HepG2 (cell line): ENCODE measurements at regions not wholly inside any gene's neighbourhood (a gene's known extent, or its start where the extent isn't known, plus 50 kb on each side); places are given as distances from the start of the nearest gene placed in this dataset.

Source experiments
- ATAC-seq: fragments of 200-7000 bp; cut with Tn5 transposase; 3 replicates; pipeline ENCODE4 v1.9.1; 2020; ENCODE audit warnings: mild to moderate bottlenecking, moderate library complexity
- BruUV-seq: library from RNA; stranded (reverse); fragments of 400-500 nt; replicated peaks from 2 replicates; lab custom pipeline; 2021; lab: Mats Ljungman, UMichigan
- CTCF ChIA-PET: fragments of 300-600 bp; formaldehyde crosslinking; extraction: SDS; loops from one replicate; lab custom pipeline; 2021; ENCODE audit warnings: low total read pairs, inconsistent platforms, low intra/inter-chr PET ratio; lab: Yijun Ruan, JAX
- POLR2A ChIA-PET: fragments of 350-600 bp; sonication (Branson Sonifier 250); formaldehyde crosslinking; loops from one replicate; lab custom pipeline; 2020; ENCODE audit warnings: antibody characterized with exemption, inconsistent platforms; lab: Yijun Ruan, JAX
- DNase-seq: peaks from one replicate; pipeline ENCODE4 v3.0.0-alpha.2; 2015; ENCODE audit warnings: low spot score
- FAIRE-seq: peaks from 3 replicates; lab custom pipeline; 2011; peaks lifted over from hg19 to GRCh38; lab: Jason Lieb, UNC
- H2AFZ ChIP-seq: one replicate; pipeline ENCODE4 v1.6.1; 2011; ENCODE audit warnings: low read length, inconsistent platforms
- H3K27ac ChIP-seq: fragments of 300-600 bp; 3 replicates; pipeline ENCODE4 v1.8.0; 2011; ENCODE audit warnings: mixed run types, mild to moderate bottlenecking, mixed read lengths, low read length, inconsistent platforms; ENCODE audit not compliant: insufficient read depth; ENCODE audit errors: extremely low read length
- H3K27me3 ChIP-seq, 2 experiments: fragments of 200-600 bp in 1 of 2; 2 replicates in 1 of 2; 3 replicates in 1 of 2; pipeline versions ENCODE4 v1.6.0 to v1.8.0; 2011; ENCODE audit warnings: low read length in 2 of 2, mild to moderate bottlenecking in 2 of 2, moderate library complexity in 2 of 2, inconsistent platforms in 1 of 2; ENCODE audit not compliant: insufficient read depth in 2 of 2, control insufficient read depth in 1 of 2
- H3K36me3 ChIP-seq, 2 experiments: fragments of 200-600 bp in 1 of 2; replicated peaks in 1 of 2; 2 replicates in 1 of 2; 3 replicates in 1 of 2; pipeline versions ENCODE4 v1.5.1 to v1.8.0; 2011; ENCODE audit warnings: low read length in 2 of 2, inconsistent platforms in 1 of 2; ENCODE audit not compliant: insufficient read depth in 2 of 2, control insufficient read depth in 1 of 2
- H3K4me1 ChIP-seq: 2 replicates; pipeline ENCODE4 v1.5.1; 2012; ENCODE audit warnings: low read length, inconsistent platforms; ENCODE audit not compliant: insufficient read depth
- H3K4me2 ChIP-seq: 2 replicates; pipeline ENCODE4 v1.6.0; 2011; ENCODE audit warnings: low read depth, low read length, inconsistent platforms
- H3K4me3 ChIP-seq, 3 experiments: fragments of 200-600 bp in 1 of 3; sonication (generic), shearing (Covaris generic) in 1 of 3; replicated peaks in 1 of 3; 2 replicates each; pipeline ENCODE4 v1.5.1; 2011 to 2016; ENCODE audit warnings: low read length in 3 of 3, inconsistent platforms in 2 of 3, low read depth in 2 of 3, mild to moderate bottlenecking in 2 of 3, control low read depth in 1 of 3, mixed read lengths in 1 of 3; ENCODE audit not compliant: insufficient read depth in 1 of 3
- H3K79me2 ChIP-seq: one replicate; pipeline ENCODE4 v1.6.1; 2011; ENCODE audit warnings: low read length, inconsistent platforms; ENCODE audit not compliant: insufficient read depth
- H3K9ac ChIP-seq: 2 replicates; pipeline ENCODE4 v1.6.0; 2011; ENCODE audit warnings: mild to moderate bottlenecking, low read depth, low read length, inconsistent platforms; ENCODE audit not compliant: insufficient read depth
- H3K9me3 ChIP-seq: 2 replicates; pipeline ENCODE4 v1.5.1; 2012; ENCODE audit warnings: mild to moderate bottlenecking, low read length
- H4K20me1 ChIP-seq: 2 replicates; pipeline ENCODE4 v1.6.0; 2011; ENCODE audit warnings: inconsistent platforms, mild to moderate bottlenecking, low read length, moderate library complexity; ENCODE audit not compliant: insufficient read depth
- AGO1 ChIP-seq: fragments of 200-400 bp; formaldehyde crosslinking; IDR thresholded peaks from 2 replicates; pipeline ENCODE4 v1.6.1; 2017; ENCODE audit warnings: mild to moderate bottlenecking, low read depth, low read length, moderate library complexity; ENCODE audit not compliant: poor library complexity, severe bottlenecking
- ATM ChIP-seq: fragments of 450-650 bp; IDR thresholded peaks from 2 replicates; pipeline ENCODE4 v1.7.1; 2017; ENCODE audit warnings: mild to moderate bottlenecking, borderline replicate concordance
- EZH2 ChIP-seq: conservative IDR thresholded peaks from 2 replicates; pipeline ENCODE4 v1.6.1; 2012; ENCODE audit warnings: mild to moderate bottlenecking, low read depth, low read length, moderate library complexity
- FOSL1 ChIP-seq: sonication (generic); formaldehyde crosslinking; IDR thresholded peaks from 2 replicates; pipeline ENCODE4 v1.9.0; 2021; ENCODE audit warnings: missing genetic modification reagents, borderline replicate concordance
- HMG20B ChIP-seq: conservative IDR thresholded peaks from 2 replicates; pipeline ENCODE4 v1.6.1; 2016; ENCODE audit warnings: missing genetic modification reagents, missing compliant biosample characterization
- HNRNPUL1 ChIP-seq: fragments of 200-400 bp; formaldehyde crosslinking; IDR thresholded peaks from 2 replicates; pipeline ENCODE4 v1.6.1; 2017; ENCODE audit warnings: low read depth, mild to moderate bottlenecking, low read length, moderate library complexity
- HOXA9 ChIP-seq: sonication (generic); formaldehyde crosslinking; IDR thresholded peaks from 2 replicates; pipeline ENCODE4 v1.8.1; 2022; ENCODE audit warnings: missing genetic modification reagents, mild to moderate bottlenecking, moderate library complexity, borderline replicate concordance
- IRF1 ChIP-seq: sonication (generic); formaldehyde crosslinking; IDR thresholded peaks from 2 replicates; pipeline ENCODE4 v1.4.0; 2020; ENCODE audit warnings: low read depth, mild to moderate bottlenecking, missing genetic modification reagents
- KDM1A ChIP-seq: IDR thresholded peaks from 2 replicates; pipeline ENCODE4 v1.6.1; 2016; ENCODE audit warnings: missing compliant biosample characterization
- MLXIP ChIP-seq: sonication (generic); formaldehyde crosslinking; IDR thresholded peaks from 2 replicates; pipeline ENCODE4 v1.9.0; 2021; ENCODE audit warnings: missing genetic modification reagents, borderline replicate concordance
- POLR2A ChIP-seq, 2 experiments: IDR thresholded peaks; 2 replicates each; pipeline ENCODE4 v1.6.1; 2011; ENCODE audit warnings: low read depth in 2 of 2, low read length in 2 of 2, mild to moderate bottlenecking in 1 of 2, moderate library complexity in 1 of 2; ENCODE audit not compliant: insufficient read depth in 1 of 2
- SIX1 ChIP-seq: sonication (generic); formaldehyde crosslinking; IDR thresholded peaks from 2 replicates; pipeline ENCODE4 v1.4.0; 2020; ENCODE audit warnings: missing genetic modification reagents, borderline replicate concordance
- TAF15 ChIP-seq: fragments of 200-400 bp; formaldehyde crosslinking; IDR thresholded peaks from one replicate; pipeline ENCODE4 v1.6.1; 2018; ENCODE audit warnings: mild to moderate bottlenecking, low read depth, low read length; ENCODE audit not compliant: poor library complexity, severe bottlenecking
- TBP ChIP-seq: sonication (generic); formaldehyde crosslinking; IDR thresholded peaks from 2 replicates; pipeline ENCODE4 v1.5.0; 2020; ENCODE audit warnings: missing genetic modification reagents
- YEATS4 ChIP-seq: sonication (generic); formaldehyde crosslinking; IDR thresholded peaks from 2 replicates; pipeline ENCODE4 v1.4.0; 2020; ENCODE audit warnings: missing genetic modification reagents, borderline replicate concordance
- ZBTB43 ChIP-seq: sonication (generic); formaldehyde crosslinking; conservative IDR thresholded peaks from 2 replicates; pipeline ENCODE4 v1.4.0; 2020; ENCODE audit warnings: missing genetic modification reagents
- ZKSCAN8 ChIP-seq: IDR thresholded peaks from 2 replicates; pipeline ENCODE4 v1.6.1; 2016; ENCODE audit warnings: borderline replicate concordance, missing genetic modification reagents, missing compliant biosample characterization
- ZNF296 ChIP-seq: sonication (generic); formaldehyde crosslinking; conservative IDR thresholded peaks from 2 replicates; pipeline ENCODE4 v1.5.0; 2020; ENCODE audit warnings: mild to moderate bottlenecking, missing genetic modification reagents
- ZNF549 ChIP-seq: sonication (generic); formaldehyde crosslinking; IDR thresholded peaks from 2 replicates; pipeline ENCODE4 v1.5.0; 2020; ENCODE audit warnings: missing genetic modification reagents
- ZNF773 ChIP-seq: sonication (generic); formaldehyde crosslinking; IDR thresholded peaks from 2 replicates; pipeline ENCODE4 v1.4.0; 2020; ENCODE audit warnings: missing genetic modification reagents, borderline replicate concordance
- WGBS: methylation state at CpG from one replicate; pipeline ENCODE4 v1.1.6; 2017; ENCODE audit warnings: low lambda C conversion rate; 5-methylcytosine and 5-hydroxymethylcytosine counted together
- in situ Hi-C: cut with HindIII; loops from 2 replicates; pipeline ENCODE4 v1.10.0; 2017; ENCODE audit warnings: low pct_unique_long_range_greater_than_20kb; ENCODE audit not compliant: extremely low pct_ligation_motif_present
- intact Hi-C: fragments of 100-400 bp; cut with micrococcal nuclease; formaldehyde crosslinking; loops from one replicate; pipeline ENCODE4 v1.10.0; 2022; ENCODE audit not compliant: unreplicated experiment

- no peak for TF ChIP-seq HNRNPUL1
- no peak for TF ChIP-seq ZNF296 (CRISPR knock-in tag)
- TF ChIP-seq POLR2A (IDR thresholded peaks at IDR 0.05; ENCODE audit: insufficient read depth in 1 of 2, low read depth in 2 of 2, low read length in 2 of 2), result no peak
- no peak for TF ChIP-seq EZH2
- no peak for TF ChIP-seq IRF1 (CRISPR knock-in tag)
- TF ChIP-seq HMG20B (CRISPR knock-in tag), result no peak
- TF ChIP-seq, all 625 proteins: peak for 0
Measured at GRCh38 chr4:105060628-105061027, 86.0 kb upstream of the TET2 start (continued).

GRCh38 chr4:105061136-105061696 lies 85.5 kb upstream of the TET2 start:
- no peak; the same call in 2 of the 3 replicates for ATAC-seq
- no peak overlapping the region for H3K4me2 ChIP-seq
- no peak overlapping the region for H2AFZ ChIP-seq
- no peak for TF ChIP-seq ATM
- TF ChIP-seq SIX1 (CRISPR knock-in tag), result no peak
- TF ChIP-seq AGO1, result no peak
- no peak for TF ChIP-seq HOXA9 (CRISPR knock-in tag)
- no peak for TF ChIP-seq YEATS4
- no peak for TF ChIP-seq TAF15
- TF ChIP-seq MLXIP (CRISPR knock-in tag), result no peak
- no peak for TF ChIP-seq KDM1A (CRISPR knock-in tag)
- no peak for TF ChIP-seq TBP (CRISPR knock-in tag)
- TF ChIP-seq ZBTB43 (CRISPR knock-in tag), result no peak
- no peak for TF ChIP-seq ZKSCAN8 (CRISPR knock-in tag)
- no peak for TF ChIP-seq FOSL1 (CRISPR knock-in tag)
- no peak for TF ChIP-seq ZNF773 (CRISPR knock-in tag)
- TF ChIP-seq ZNF549, result no peak

More at GRCh38 chr4:105061136-105061696, 85.5 kb upstream of the TET2 start:
- H3K9me3 ChIP-seq, result no peaks in the 10 kb centered on the region
- H3K36me3 ChIP-seq, result no peaks in the 10 kb centered on the region
- BruUV-seq, result no TSS peak
- DNase-seq, result peak; percentile 2
- WGBS, result 0% methylated on average over 5 of the region's 5 CpGs
- ChIA-PET CTCF (no interaction called here), POLR2A (no interaction called here)
- in situ Hi-C loops (no loop called here), intact Hi-C loops (no loop called here)
- FAIRE-seq, result no peak
- H4K20me1 ChIP-seq, result no peaks in the 10 kb centered on the region
- no peak overlapping the region for H3K4me3 ChIP-seq
- no peak overlapping the region for H3K9ac ChIP-seq
- no peaks in the 10 kb centered on the region for H3K27me3 ChIP-seq
- no peaks in the 10 kb centered on the region for H3K4me1 ChIP-seq
- no peaks in the 10 kb centered on the region for H3K79me2 ChIP-seq
- no peak overlapping the region for H3K27ac ChIP-seq
